Endodermal cell (in vitro differentiated cells): ENCODE measurements at regions not wholly inside any gene's neighbourhood (a gene's known extent, or its start where the extent isn't known, plus 50 kb on each side); places are given as distances from the start of the nearest gene placed in this dataset.

Source experiments
- DNase-seq: peaks from one replicate; pipeline ENCODE4 v3.0.0-alpha.2; 2017
- H3K27ac ChIP-seq: 2 replicates; pipeline ENCODE4 v1.5.1; 2013; ENCODE audit warnings: mild to moderate bottlenecking, low read depth, low read length, moderate library complexity
- H3K27me3 ChIP-seq: 2 replicates; pipeline ENCODE4 v1.6.1; 2013; ENCODE audit warnings: mild to moderate bottlenecking, low read length, moderate library complexity; ENCODE audit not compliant: insufficient read depth, control insufficient read depth, poor library complexity, severe bottlenecking
- H3K36me3 ChIP-seq: 2 replicates; pipeline ENCODE4 v1.7.0; 2013; ENCODE audit warnings: mild to moderate bottlenecking, low read length, moderate library complexity; ENCODE audit not compliant: control insufficient read depth, insufficient read depth
- H3K4me1 ChIP-seq: one replicate; pipeline ENCODE4 v1.7.0; 2013; ENCODE audit warnings: low read length; ENCODE audit not compliant: control insufficient read depth, insufficient read depth
- H3K4me3 ChIP-seq: 2 replicates; pipeline ENCODE4 v1.5.1; 2013; ENCODE audit warnings: mild to moderate bottlenecking, low read length, moderate library complexity
- H3K9ac ChIP-seq: 2 replicates; pipeline ENCODE4 v1.6.1; 2013; ENCODE audit warnings: mild to moderate bottlenecking, low read length, moderate library complexity; ENCODE audit not compliant: poor library complexity, severe bottlenecking; ENCODE audit errors: extremely low read depth
- H3K9me3 ChIP-seq: 2 replicates; pipeline ENCODE4 v1.6.1; 2013; ENCODE audit warnings: mild to moderate bottlenecking, low read length, moderate library complexity; ENCODE audit not compliant: control insufficient read depth
- H3K27ac Mint-ChIP-seq: 2 replicates; pipeline ENCODE4 v1.8.0; 2020; ENCODE audit warnings: mixed read lengths
- H3K27me3 Mint-ChIP-seq: 2 replicates; pipeline ENCODE4 v1.8.0; 2021; ENCODE audit warnings: mild to moderate bottlenecking, mixed read lengths; ENCODE audit not compliant: insufficient read depth
- H3K36me3 Mint-ChIP-seq: 2 replicates; pipeline ENCODE4 v1.8.0; 2020; ENCODE audit warnings: low read depth, mixed read lengths
- H3K4me1 Mint-ChIP-seq: 2 replicates; pipeline ENCODE4 v1.8.0; 2020; ENCODE audit warnings: mixed read lengths
- H3K4me3 Mint-ChIP-seq: 2 replicates; pipeline ENCODE4 v1.8.0; 2020; ENCODE audit warnings: mild to moderate bottlenecking, moderate library complexity, mixed read lengths
- H3K9me3 Mint-ChIP-seq: 2 replicates; pipeline ENCODE4 v1.8.0; 2020; ENCODE audit warnings: mild to moderate bottlenecking, mixed read lengths
- CTCF ChIP-seq: fragments of 200-600 bp; sonication (generic); conservative IDR thresholded peaks from 2 replicates; pipeline ENCODE4 v1.5.0; 2021; ENCODE audit warnings: antibody characterized with exemption, mild to moderate bottlenecking
- WGBS, 2 experiments: methylation state at CpG; one replicate each; pipeline versions ENCODE4 v1.1.5 to v1.1.7; 2013; ENCODE audit warnings: missing lambda C conversion rate in 2 of 2, mixed read lengths in 1 of 2; ENCODE audit not compliant: insufficient coverage in 1 of 2, insufficient read length in 1 of 2; 5-methylcytosine and 5-hydroxymethylcytosine counted together

- Mint-ChIP-seq H3K9me3 (no peaks in the 10 kb centered on the region), H3K4me1 (peaks cover 3% of the 10 kb centered on the region), H3K27me3 (no peaks in the 10 kb centered on the region), H3K4me3 (no peak overlapping the region), H3K36me3 (peaks cover 2% of the 10 kb centered on the region), H3K27ac (no peak overlapping the region)
- WGBS, 2 experiments, result 91 to 92% methylated on average over 3 to 4 of the region's 4 CpGs
- Histone ChIP-seq H3K4me3 (no peak overlapping the region), H3K27ac (no peak overlapping the region), H3K9ac (no peak overlapping the region), H3K4me1 (no peaks in the 10 kb centered on the region), H3K27me3 (no peaks in the 10 kb centered on the region), H3K9me3 (no peaks in the 10 kb centered on the region), H3K36me3 (no peaks in the 10 kb centered on the region)
- no peak for DNase-seq
- no peak for TF ChIP-seq CTCF
Measured at GRCh38 chr5:124193371-124193789, 553.1 kb downstream of the ZNF608 start.

- Mint-ChIP-seq H3K27me3 (no peaks in the 10 kb centered on the region), H3K4me3 (no peak overlapping the region), H3K36me3 (peaks cover 2% of the 10 kb centered on the region), H3K27ac (no peak overlapping the region), H3K9me3 (no peaks in the 10 kb centered on the region), H3K4me1 (peaks cover 3% of the 10 kb centered on the region)
- H3K4me3 ChIP-seq, result no peak overlapping the region
- no peak for DNase-seq
- H3K9me3 ChIP-seq, result no peaks in the 10 kb centered on the region
- H3K36me3 ChIP-seq, result no peaks in the 10 kb centered on the region
- no peak for TF ChIP-seq CTCF
- H3K9ac ChIP-seq, result no peak overlapping the region
- no peaks in the 10 kb centered on the region for H3K27me3 ChIP-seq
- 87% methylated on average over 2 of the region's 3 CpGs; no CpG with 5 or more reads in 1 of the 2 experiments for WGBS, 2 experiments
- no peak overlapping the region for H3K27ac ChIP-seq
- no peaks in the 10 kb centered on the region for H3K4me1 ChIP-seq
Measured at GRCh38 chr5:124192716-124193115, 553.7 kb downstream of the ZNF608 start.

GRCh38 chr5:124185716-124186115, 560.7 kb downstream of the ZNF608 start:
- no peak for TF ChIP-seq CTCF
- Histone ChIP-seq H3K4me1 (no peaks in the 10 kb centered on the region), H3K36me3 (no peaks in the 10 kb centered on the region), H3K9me3 (no peaks in the 10 kb centered on the region), H3K4me3 (no peak overlapping the region), H3K9ac (no peak overlapping the region), H3K27ac (no peak overlapping the region), H3K27me3 (no peaks in the 10 kb centered on the region)
- no peak for DNase-seq
- no peaks in the 10 kb centered on the region for H3K9me3 Mint-ChIP-seq
- H3K27ac Mint-ChIP-seq, result no peak overlapping the region
- no peaks in the 10 kb centered on the region for H3K4me1 Mint-ChIP-seq
- no peaks in the 10 kb centered on the region for H3K27me3 Mint-ChIP-seq
- 92 to 100% methylated on average over 1 to 3 of the region's 3 CpGs for WGBS, 2 experiments
- no peaks in the 10 kb centered on the region for H3K36me3 Mint-ChIP-seq
- no peak overlapping the region for H3K4me3 Mint-ChIP-seq
